GM12875 (cell line): ENCODE measurements at regions not wholly inside any gene's neighbourhood (a gene's known extent, or its start where the extent isn't known, plus 50 kb on each side); places are given as distances from the start of the nearest gene placed in this dataset.
"Not testable (repeated sequence)": the region's sequence is repeated elsewhere in the genome, so short reads cannot be mapped to it uniquely, and the experiment has no call there.

Source experiments
- H3K4me3 ChIP-seq: one replicate; pipeline ENCODE4 v1.5.1; 2011; ENCODE audit warnings: low read depth, low read length, control low read depth
- TF ChIP-seq, protein P1 (sequence below): IDR thresholded peaks from 2 replicates; pipeline ENCODE4 v1.5.1; 2011; ENCODE audit warnings: low read depth, mild to moderate bottlenecking, control low read depth, inconsistent platforms, low read length, moderate library complexity, borderline replicate concordance; ENCODE audit not compliant: insufficient read depth

DNA sequence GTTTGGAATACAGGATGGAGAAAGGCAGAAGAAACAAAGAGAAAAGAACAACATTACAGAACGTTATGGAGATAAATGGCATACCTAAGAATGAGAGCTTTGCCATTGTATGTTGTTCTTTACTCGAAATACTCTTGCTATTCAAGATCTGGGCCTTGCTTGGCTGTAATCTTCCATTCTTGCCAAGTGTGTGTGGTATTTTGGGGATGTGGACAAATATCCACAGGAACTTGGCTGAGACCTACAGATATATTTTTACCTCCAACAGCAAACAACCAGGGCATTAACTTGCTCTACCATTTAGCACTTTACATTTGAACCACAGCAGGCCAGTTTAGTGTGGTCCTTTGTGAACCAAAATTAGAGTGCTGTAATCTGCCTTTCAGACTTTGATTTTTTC is 76.3 kb downstream of the DKK1 start:
- no peak overlapping the region for H3K4me3 ChIP-seq
- TF ChIP-seq, protein P1, sequence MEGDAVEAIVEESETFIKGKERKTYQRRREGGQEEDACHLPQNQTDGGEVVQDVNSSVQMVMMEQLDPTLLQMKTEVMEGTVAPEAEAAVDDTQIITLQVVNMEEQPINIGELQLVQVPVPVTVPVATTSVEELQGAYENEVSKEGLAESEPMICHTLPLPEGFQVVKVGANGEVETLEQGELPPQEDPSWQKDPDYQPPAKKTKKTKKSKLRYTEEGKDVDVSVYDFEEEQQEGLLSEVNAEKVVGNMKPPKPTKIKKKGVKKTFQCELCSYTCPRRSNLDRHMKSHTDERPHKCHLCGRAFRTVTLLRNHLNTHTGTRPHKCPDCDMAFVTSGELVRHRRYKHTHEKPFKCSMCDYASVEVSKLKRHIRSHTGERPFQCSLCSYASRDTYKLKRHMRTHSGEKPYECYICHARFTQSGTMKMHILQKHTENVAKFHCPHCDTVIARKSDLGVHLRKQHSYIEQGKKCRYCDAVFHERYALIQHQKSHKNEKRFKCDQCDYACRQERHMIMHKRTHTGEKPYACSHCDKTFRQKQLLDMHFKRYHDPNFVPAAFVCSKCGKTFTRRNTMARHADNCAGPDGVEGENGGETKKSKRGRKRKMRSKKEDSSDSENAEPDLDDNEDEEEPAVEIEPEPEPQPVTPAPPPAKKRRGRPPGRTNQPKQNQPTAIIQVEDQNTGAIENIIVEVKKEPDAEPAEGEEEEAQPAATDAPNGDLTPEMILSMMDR, result no peak

DNA sequence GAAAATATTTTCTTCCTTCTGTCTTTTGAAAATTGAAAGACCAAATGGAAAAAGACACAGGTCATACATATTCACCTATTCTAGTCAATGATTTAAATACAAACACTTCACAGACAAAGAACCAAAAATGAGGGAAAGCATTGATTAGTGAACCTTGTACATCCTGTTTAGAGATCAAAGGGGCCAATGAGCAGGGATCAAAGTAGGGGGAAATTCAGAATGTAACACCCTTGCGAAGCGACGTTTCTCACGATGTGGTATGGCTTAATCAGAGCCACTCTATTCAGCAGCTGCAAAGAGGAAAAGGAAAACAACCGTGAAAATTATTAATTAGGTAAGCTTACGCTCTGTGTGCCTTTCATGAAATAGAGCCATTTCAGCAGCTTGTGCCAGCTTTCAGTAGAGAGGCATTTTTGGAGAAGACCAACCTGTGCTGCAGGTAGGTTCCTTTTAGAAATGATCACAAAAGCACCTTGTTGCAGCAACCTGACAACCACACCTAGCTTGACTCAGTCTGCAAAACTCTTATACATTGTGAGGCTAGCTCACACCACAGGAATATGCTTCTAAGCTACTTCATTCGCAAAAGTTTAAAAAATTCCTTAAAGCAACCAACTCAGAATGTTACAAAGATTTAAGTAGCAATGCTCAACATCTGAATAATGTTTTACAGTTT is 78.0 kb downstream of the DKK1 start:
- no peak overlapping the region for H3K4me3 ChIP-seq
- TF ChIP-seq, protein P1, result no peak

DNA sequence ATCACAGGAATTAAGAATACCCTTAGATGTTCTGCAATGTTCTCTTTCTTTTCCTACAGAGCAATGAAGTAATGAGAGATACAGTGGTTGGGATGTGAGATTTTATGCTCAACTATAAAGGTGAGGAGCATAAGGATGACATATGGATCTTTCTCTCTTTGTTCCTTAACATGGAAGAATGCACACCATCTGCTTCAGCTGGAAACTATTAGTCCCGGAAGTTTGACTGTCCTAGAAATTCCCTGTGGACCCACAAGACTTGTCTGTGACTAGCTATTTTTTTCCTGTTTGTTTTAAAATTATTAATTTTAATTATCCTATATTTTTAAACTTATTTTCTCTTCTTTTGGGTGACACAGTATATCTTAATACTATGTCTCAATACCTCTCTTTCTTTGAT is 80.2 kb downstream of the DKK1 start:
- no peak overlapping the region for H3K4me3 ChIP-seq
- TF ChIP-seq, protein P1, result no peak

DNA sequence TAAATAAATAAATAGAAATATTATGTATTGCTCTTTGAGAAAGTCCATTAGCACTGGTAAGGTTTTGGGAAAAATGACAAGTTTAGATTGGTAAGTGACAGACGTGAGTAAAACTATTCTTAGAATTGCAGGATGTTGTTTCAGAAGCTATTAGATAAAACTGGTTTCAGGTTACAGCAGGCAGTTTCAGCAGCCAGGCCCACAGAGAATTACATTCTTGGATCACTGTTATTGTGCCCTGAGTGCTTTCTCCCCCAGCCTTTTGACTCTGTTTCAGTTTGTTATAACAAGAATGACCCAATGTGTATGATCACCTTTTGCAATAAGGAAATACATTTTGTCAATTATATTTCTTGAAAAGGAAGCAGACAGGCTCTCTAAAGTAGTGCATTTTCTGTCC is 86.5 kb downstream of the DKK1 start:
- TF ChIP-seq, protein P1, result no peak
- no peak overlapping the region for H3K4me3 ChIP-seq

DNA sequence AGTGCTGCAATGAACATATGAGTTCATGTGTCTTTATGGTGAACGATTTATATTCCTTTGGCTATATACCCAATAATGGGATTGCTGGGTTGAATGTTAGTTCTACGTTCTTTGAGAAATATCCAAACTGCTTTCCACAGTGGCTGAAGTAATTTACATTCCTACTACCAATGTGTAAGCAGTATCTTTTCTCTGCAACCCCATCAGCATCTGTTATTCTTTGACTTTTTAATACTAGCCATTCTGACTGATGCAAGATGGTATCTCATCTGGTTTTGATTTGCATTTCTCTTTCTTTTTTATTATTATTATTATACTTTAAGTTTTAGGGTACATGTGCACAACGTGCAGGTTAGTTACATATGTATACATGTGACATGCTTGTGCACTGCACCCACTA is 89.7 kb downstream of the DKK1 start:
- H3K4me3 ChIP-seq, result not testable (repeated sequence)

DNA sequence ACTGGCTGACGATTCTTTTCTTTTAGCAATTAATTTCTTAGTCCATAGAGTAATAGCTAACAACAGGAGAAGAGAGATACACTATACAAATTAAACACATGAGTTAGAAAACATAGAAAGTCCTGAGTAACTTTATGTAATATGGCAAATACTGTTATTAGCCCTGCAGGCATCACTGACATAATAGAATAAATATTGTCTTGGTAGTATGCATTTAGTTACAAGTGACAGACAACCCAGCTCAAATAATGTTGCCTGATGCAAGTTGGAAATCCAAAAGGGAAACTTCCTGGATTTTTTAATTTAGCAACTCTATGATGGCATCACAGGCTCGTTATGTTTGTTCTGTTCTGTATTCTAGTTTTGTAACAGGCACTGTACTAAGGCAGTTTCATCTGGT is 95.1 kb downstream of the DKK1 start:
- TF ChIP-seq, protein P1, result no peak
- no peak overlapping the region for H3K4me3 ChIP-seq

DNA sequence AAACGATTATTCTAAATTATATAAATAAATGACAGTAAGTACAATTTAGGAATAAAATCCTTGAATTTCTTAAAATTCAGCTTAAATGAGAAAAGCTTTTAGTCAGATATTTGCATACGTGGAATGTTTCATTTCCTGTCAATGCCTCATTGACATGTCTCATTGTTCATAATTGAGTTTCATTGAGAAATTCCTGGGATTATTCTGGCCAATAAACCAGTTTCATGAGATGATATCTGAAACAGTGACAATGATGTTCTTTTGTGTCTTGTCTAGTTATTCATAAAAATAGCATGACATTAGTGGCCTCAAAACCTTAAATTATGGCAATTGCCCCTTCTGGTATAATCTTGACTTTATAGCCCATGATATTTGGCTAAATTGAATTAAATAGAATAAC is 95.8 kb downstream of the DKK1 start:
- H3K4me3 ChIP-seq, result no peak overlapping the region
- TF ChIP-seq, protein P1, result no peak

DNA sequence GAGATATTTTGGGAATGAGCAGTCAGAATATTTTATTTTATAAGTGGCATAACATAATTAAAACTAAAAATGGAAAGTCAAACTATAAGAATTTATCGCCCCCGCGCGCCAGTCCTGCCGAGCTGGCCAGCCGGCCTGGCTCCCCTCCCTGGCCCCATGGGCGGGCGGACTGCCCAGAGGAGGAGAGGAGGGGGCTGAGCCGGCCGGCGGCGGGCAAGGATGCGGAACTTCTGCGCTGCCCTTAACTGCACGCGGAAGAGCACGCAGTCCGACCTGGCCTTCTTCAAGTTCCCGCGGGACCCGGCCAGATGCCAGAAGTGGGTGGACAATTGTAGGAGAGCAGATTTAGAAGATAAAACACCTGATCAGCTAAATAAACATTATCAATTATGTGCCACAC is 96.8 kb downstream of the DKK1 start:
- no peak overlapping the region for H3K4me3 ChIP-seq
- TF ChIP-seq, protein P1, result no peak
